IMR-90 (cell line): ENCODE measurements at regions not wholly inside any gene's neighbourhood (a gene's known extent, or its start where the extent isn't known, plus 50 kb on each side); places are given as distances from the start of the nearest gene placed in this dataset.
"Not testable (repeated sequence)": the region's sequence is repeated elsewhere in the genome, so short reads cannot be mapped to it uniquely, and the experiment has no call there.

Source experiments
- ATAC-seq: fragments of 200-7000 bp; cut with Tn5 transposase; 2 replicates; pipeline ENCODE4 v1.9.1; 2020; ENCODE audit warnings: low read depth, mild to moderate bottlenecking, moderate library complexity
- BruUV-seq: library from RNA; stranded (reverse); fragments of 400-500 nt; replicated peaks from 2 replicates; lab custom pipeline; 2021; lab: Mats Ljungman, UMichigan
- CTCF ChIA-PET: fragments of 300-600 bp; formaldehyde crosslinking; extraction: SDS; loops from one replicate; lab custom pipeline; 2021; ENCODE audit warnings: antibody characterized with exemption; lab: Yijun Ruan, JAX
- POLR2A ChIA-PET: fragments of 300-600 bp; sonication (Branson Sonifier 250); formaldehyde crosslinking; loops from one replicate; lab custom pipeline; 2022; ENCODE audit warnings: antibody characterized with exemption; ENCODE audit not compliant: unreplicated experiment; lab: Charles Lee
- DNase-seq: peaks from one replicate; pipeline ENCODE4 v3.0.0; 2013
- H2AFZ ChIP-seq: replicated peaks from 2 replicates; pipeline ENCODE3; 2013; ENCODE audit warnings: low read length, mild to moderate bottlenecking; ENCODE audit not compliant: poor library complexity
- H2AK5ac ChIP-seq: 2 replicates; pipeline ENCODE4 v1.6.1; 2013; ENCODE audit warnings: low read depth, low read length, inconsistent platforms
- H2AK9ac ChIP-seq: replicated peaks from 2 replicates; pipeline ENCODE3; 2013; ENCODE audit warnings: mild to moderate bottlenecking, low read depth, low read length, moderate library complexity; ENCODE audit not compliant: poor library complexity
- H2BK120ac ChIP-seq: 2 replicates; pipeline ENCODE4 v1.6.1; 2013; ENCODE audit warnings: low read depth, low read length, inconsistent platforms
- H2BK15ac ChIP-seq: 3 replicates; pipeline ENCODE4 v1.6.1; 2013; ENCODE audit warnings: low read depth, low read length, inconsistent platforms
- H2BK20ac ChIP-seq: 2 replicates; pipeline ENCODE4 v1.6.1; 2013; ENCODE audit warnings: low read depth, mild to moderate bottlenecking, inconsistent platforms, low read length, moderate library complexity
- H2BK5ac ChIP-seq: 2 replicates; pipeline ENCODE4 v1.6.1; 2013; ENCODE audit warnings: mild to moderate bottlenecking, low read depth, low read length, inconsistent platforms; ENCODE audit not compliant: poor library complexity, severe bottlenecking
- H3K14ac ChIP-seq: replicated peaks from 2 replicates; pipeline ENCODE4 v1.6.1; 2013; ENCODE audit warnings: low read depth, low read length, inconsistent platforms
- H3K18ac ChIP-seq: 2 replicates; pipeline ENCODE4 v1.6.1; 2013; ENCODE audit warnings: low read depth, low read length, control low read depth
- H3K23ac ChIP-seq: 2 replicates; pipeline ENCODE4 v1.6.1; 2013; ENCODE audit warnings: low read depth, low read length, inconsistent platforms
- H3K27ac ChIP-seq: 2 replicates; pipeline ENCODE4 v1.5.1; 2013; ENCODE audit warnings: mild to moderate bottlenecking, control low read depth, low read length; ENCODE audit not compliant: insufficient read depth
- H3K27me3 ChIP-seq: 2 replicates; pipeline ENCODE4 v1.6.1; 2013; ENCODE audit warnings: low read length; ENCODE audit not compliant: control insufficient read depth, insufficient read depth
- H3K36me3 ChIP-seq: 2 replicates; pipeline ENCODE4 v1.6.1; 2013; ENCODE audit warnings: low read length, mixed read lengths; ENCODE audit not compliant: control insufficient read depth, insufficient read depth
- H3K4ac ChIP-seq: 2 replicates; pipeline ENCODE4 v1.6.1; 2013; ENCODE audit warnings: low read depth, low read length, inconsistent platforms
- H3K4me1 ChIP-seq: 2 replicates; pipeline ENCODE4 v1.6.1; 2013; ENCODE audit warnings: low read length, mixed read lengths; ENCODE audit not compliant: control insufficient read depth, insufficient read depth
- H3K4me2 ChIP-seq: 2 replicates; pipeline ENCODE4 v1.6.1; 2013; ENCODE audit warnings: low read depth, mild to moderate bottlenecking, control low read depth, low read length, moderate library complexity
- H3K4me3 ChIP-seq: 2 replicates; pipeline ENCODE4 v1.5.1; 2013; ENCODE audit warnings: low read depth, mild to moderate bottlenecking, control low read depth, low read length, moderate library complexity; ENCODE audit not compliant: insufficient read depth
- H3K56ac ChIP-seq: 2 replicates; pipeline ENCODE4 v1.6.1; 2013; ENCODE audit warnings: low read length, inconsistent platforms; ENCODE audit not compliant: insufficient read depth; ENCODE audit errors: extremely low read depth
- H3K79me1 ChIP-seq, 2 experiments: 2 replicates each; pipeline ENCODE4 v1.6.1; 2013; ENCODE audit warnings: low read length in 2 of 2, inconsistent platforms in 1 of 2, low read depth in 1 of 2
- H3K9ac ChIP-seq: 2 replicates; pipeline ENCODE4 v1.6.1; 2013; ENCODE audit warnings: low read depth, low read length, control low read depth
- H3K9me1 ChIP-seq: 2 replicates; pipeline ENCODE4 v1.6.1; 2013; ENCODE audit warnings: low read length, inconsistent platforms; ENCODE audit not compliant: insufficient read depth
- H3K9me3 ChIP-seq: 2 replicates; pipeline ENCODE4 v1.6.1; 2013; ENCODE audit warnings: low read length; ENCODE audit not compliant: control insufficient read depth, insufficient read depth
- H4K20me1 ChIP-seq: 2 replicates; pipeline ENCODE4 v1.6.1; 2013; ENCODE audit warnings: low read length, inconsistent platforms; ENCODE audit not compliant: insufficient read depth
- H4K5ac ChIP-seq: 2 replicates; pipeline ENCODE4 v1.6.1; 2013; ENCODE audit warnings: mild to moderate bottlenecking, low read depth, low read length, control low read depth
- H4K8ac ChIP-seq, 2 experiments: 2 replicates each; pipeline ENCODE4 v1.6.1; 2013; ENCODE audit warnings: low read depth in 2 of 2, low read length in 2 of 2, control low read depth in 1 of 2, inconsistent platforms in 1 of 2
- H4K91ac ChIP-seq: 2 replicates; pipeline ENCODE4 v1.6.1; 2013; ENCODE audit warnings: low read depth, low read length, inconsistent platforms; ENCODE audit not compliant: insufficient read depth
- WGBS, 2 experiments: methylation state at CpG; one replicate each; pipeline versions ENCODE4 v1.1.5 to v1.1.7; 2013; ENCODE audit warnings: missing lambda C conversion rate in 2 of 2; ENCODE audit not compliant: insufficient read length in 1 of 2; ENCODE audit errors: extremely low coverage in 2 of 2; 5-methylcytosine and 5-hydroxymethylcytosine counted together
- dilution Hi-C: fragments of 300-500 bp; cut with HindIII; formaldehyde crosslinking; loops from one replicate; pipeline ENCODE4 v1.14.3; 2018; ENCODE audit warnings: low sequenced_read_pairs; ENCODE audit not compliant: unreplicated experiment
- in situ Hi-C: fragments of 300-500 bp; cut with MboI; formaldehyde crosslinking; loops from 3 replicates; pipeline ENCODE4 v1.14.3; 2019; ENCODE audit warnings: low sequenced_read_pairs, inconsistent platforms, mixed read lengths
- intact Hi-C: fragments of 100-400 bp; cut with micrococcal nuclease; formaldehyde crosslinking; loops from 2 replicates; pipeline ENCODE4 v1.10.0; 2022

DNA sequence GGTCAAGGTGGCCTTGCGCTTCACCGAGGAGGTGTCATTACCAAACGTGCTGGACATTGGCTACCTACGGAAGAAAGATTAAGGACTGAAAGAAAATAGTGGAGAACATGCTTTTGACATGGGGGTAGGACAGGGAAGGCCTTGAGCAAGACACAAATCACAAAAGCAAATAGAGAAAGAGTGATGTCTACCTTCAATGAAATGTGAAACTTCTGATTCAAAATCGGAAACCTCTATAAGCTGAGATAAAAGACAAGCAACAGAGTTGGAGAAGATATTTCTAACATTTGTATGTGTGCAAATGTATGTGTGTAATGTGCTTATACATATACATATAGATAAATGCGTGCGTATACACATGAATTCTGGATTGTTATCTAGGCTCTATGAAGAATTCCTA is 89.5 kb upstream of the PLGLB2 start:
- H3K23ac ChIP-seq, H4K91ac ChIP-seq, H3K9me1 ChIP-seq, dilution Hi-C loops, intact Hi-C loops, H3K4me3 ChIP-seq, H3K79me1 ChIP-seq, H2BK15ac ChIP-seq, H3K27ac ChIP-seq, H2BK120ac ChIP-seq, H2AK9ac ChIP-seq, H3K56ac ChIP-seq, H2AFZ ChIP-seq, H4K20me1 ChIP-seq, in situ Hi-C loops, H2AK5ac ChIP-seq, H3K4me1 ChIP-seq, POLR2A ChIA-PET, DNase-seq, H3K18ac ChIP-seq, H3K27me3 ChIP-seq, H3K36me3 ChIP-seq, H4K5ac ChIP-seq, H3K4ac ChIP-seq, H2BK5ac ChIP-seq, BruUV-seq, H2BK20ac ChIP-seq, H4K8ac ChIP-seq, H3K9ac ChIP-seq, ATAC-seq, CTCF ChIA-PET, H3K4me2 ChIP-seq, H3K9me3 ChIP-seq, H3K14ac ChIP-seq: not testable (repeated sequence)
- WGBS, 2 experiments: no CpG with 5 or more reads among the region's 7 CpGs

DNA sequence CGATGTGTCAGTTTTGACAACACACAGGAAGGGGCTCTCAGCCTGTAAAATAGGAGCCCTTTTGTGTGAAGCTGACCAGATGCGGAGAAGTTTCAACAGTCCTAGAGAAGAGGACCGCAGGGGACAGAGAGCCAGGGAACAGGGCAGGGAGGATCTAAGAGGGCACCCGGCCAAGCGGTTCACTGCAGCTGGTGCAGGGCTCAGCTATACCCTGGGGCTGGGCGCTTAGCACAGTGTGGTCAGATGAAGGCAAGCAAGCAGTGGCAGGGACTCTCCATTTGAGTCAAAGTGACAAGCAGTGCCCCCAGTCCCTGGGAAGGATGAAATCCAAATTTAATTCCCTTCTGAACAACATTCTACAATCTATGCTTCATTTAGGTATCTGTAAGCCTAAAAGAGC is 88.9 kb upstream of the PLGLB2 start:
- H2AFZ ChIP-seq, H3K4me3 ChIP-seq, H3K27ac ChIP-seq, DNase-seq, H3K18ac ChIP-seq, H3K79me1 ChIP-seq, H3K9me1 ChIP-seq, H3K4me1 ChIP-seq, dilution Hi-C loops, POLR2A ChIA-PET, H2BK5ac ChIP-seq, H3K9me3 ChIP-seq, intact Hi-C loops, H3K23ac ChIP-seq, BruUV-seq, H3K4me2 ChIP-seq, H4K5ac ChIP-seq, CTCF ChIA-PET, H3K56ac ChIP-seq, H4K8ac ChIP-seq, ATAC-seq, H2BK120ac ChIP-seq, H3K4ac ChIP-seq, H2AK9ac ChIP-seq, H4K91ac ChIP-seq, H2BK20ac ChIP-seq, H3K9ac ChIP-seq, H2BK15ac ChIP-seq, H2AK5ac ChIP-seq, in situ Hi-C loops, H3K27me3 ChIP-seq, H3K14ac ChIP-seq, H3K36me3 ChIP-seq, H4K20me1 ChIP-seq: not testable (repeated sequence)
- no CpG with 5 or more reads among the region's 6 CpGs for WGBS, 2 experiments
